Mesothelial cell of epicardium (in vitro differentiated cells): ENCODE measurements at regions not wholly inside any gene's neighbourhood (a gene's known extent, or its start where the extent isn't known, plus 50 kb on each side); places are given as distances from the start of the nearest gene placed in this dataset.

Experiments
- DNase-seq, 2 experiments: peaks; one replicate each; pipeline ENCODE4 v3.0.0; 2021; ENCODE audit warnings: low spot score in 2 of 2; ENCODE audit not compliant: unreplicated experiment in 2 of 2
- H3K27ac Mint-ChIP-seq: 2 replicates; pipeline ENCODE4 v1.8.0; 2021; ENCODE audit warnings: mixed read lengths
- H3K27me3 Mint-ChIP-seq: 2 replicates; pipeline ENCODE4 v1.8.0; 2021; ENCODE audit warnings: low read depth, mixed read lengths
- H3K36me3 Mint-ChIP-seq: 2 replicates; pipeline ENCODE4 v1.8.0; 2021; ENCODE audit warnings: mixed read lengths
- H3K4me1 Mint-ChIP-seq: 2 replicates; pipeline ENCODE4 v1.8.0; 2021; ENCODE audit warnings: mixed read lengths
- H3K4me3 Mint-ChIP-seq: 2 replicates; pipeline ENCODE4 v1.8.0; 2021; ENCODE audit warnings: mild to moderate bottlenecking, moderate library complexity, mixed read lengths
- H3K9me3 Mint-ChIP-seq: 2 replicates; pipeline ENCODE4 v1.8.0; 2021; ENCODE audit warnings: mixed read lengths
- TF ChIP-seq, protein P1 (sequence below): fragments of 200-600 bp; sonication (generic); IDR thresholded peaks from one replicate; pipeline ENCODE4 v1.5.0; 2021; ENCODE audit warnings: antibody characterized with exemption; ENCODE audit not compliant: unreplicated experiment

DNA sequence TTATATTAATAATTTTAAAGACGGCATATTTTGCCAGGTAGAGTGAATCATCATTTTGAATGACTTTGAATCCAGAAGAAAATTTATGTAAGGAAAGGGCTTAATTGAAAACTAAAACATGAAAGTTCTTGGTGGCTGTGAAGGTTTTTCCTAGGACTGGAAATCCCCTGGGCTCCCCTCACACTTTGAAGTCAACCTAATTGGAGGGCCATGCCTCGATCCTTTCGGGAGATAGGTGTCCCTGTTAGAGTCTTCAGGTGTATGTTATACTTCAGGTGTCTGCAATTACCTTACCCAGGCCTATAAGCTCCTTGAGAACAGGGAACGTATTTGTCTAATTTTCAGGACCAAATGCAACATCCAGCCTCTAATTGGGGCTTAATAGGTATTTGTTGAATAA, 73.0 kb downstream of the ARL4C start:
- H3K27me3 Mint-ChIP-seq: no peaks in the 10 kb centered on the region

DNA sequence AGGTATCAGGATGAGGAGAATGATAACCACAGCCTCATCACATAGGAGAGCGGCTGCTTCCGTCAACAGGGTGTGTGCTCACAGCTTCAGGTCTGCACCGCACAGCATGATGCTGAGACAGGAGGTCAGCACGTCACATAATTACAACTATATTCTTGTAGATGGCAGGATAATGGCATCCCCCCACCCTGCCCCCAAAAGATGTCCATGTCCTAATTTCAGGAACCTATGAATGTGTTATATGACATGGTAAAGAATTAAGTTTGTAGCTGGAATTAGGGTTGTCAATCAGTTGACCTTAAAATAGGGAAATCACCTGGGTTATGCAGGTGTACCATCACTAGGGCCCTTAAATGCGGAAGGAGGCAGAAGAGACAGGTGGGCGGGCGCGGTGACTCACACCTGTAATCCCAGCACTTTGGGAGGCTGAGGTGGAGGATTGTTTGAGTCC, 73.9 kb downstream of the ARL4C start:
- Mint-ChIP-seq H3K36me3 (no peaks in the 10 kb centered on the region), H3K4me1 (peaks cover 56% of the 10 kb centered on the region), H3K27ac (peak overlapping the region; percentile 75), H3K9me3 (peaks cover 8% of the 10 kb centered on the region), H3K27me3 (no peaks in the 10 kb centered on the region), H3K4me3 (no peak overlapping the region)
- DNase-seq: no peak
- TF ChIP-seq, protein P1, sequence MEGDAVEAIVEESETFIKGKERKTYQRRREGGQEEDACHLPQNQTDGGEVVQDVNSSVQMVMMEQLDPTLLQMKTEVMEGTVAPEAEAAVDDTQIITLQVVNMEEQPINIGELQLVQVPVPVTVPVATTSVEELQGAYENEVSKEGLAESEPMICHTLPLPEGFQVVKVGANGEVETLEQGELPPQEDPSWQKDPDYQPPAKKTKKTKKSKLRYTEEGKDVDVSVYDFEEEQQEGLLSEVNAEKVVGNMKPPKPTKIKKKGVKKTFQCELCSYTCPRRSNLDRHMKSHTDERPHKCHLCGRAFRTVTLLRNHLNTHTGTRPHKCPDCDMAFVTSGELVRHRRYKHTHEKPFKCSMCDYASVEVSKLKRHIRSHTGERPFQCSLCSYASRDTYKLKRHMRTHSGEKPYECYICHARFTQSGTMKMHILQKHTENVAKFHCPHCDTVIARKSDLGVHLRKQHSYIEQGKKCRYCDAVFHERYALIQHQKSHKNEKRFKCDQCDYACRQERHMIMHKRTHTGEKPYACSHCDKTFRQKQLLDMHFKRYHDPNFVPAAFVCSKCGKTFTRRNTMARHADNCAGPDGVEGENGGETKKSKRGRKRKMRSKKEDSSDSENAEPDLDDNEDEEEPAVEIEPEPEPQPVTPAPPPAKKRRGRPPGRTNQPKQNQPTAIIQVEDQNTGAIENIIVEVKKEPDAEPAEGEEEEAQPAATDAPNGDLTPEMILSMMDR: no peak

More for the DNA sequence above, 73.0 kb downstream of the ARL4C start:
- DNase-seq: no peak
- Mint-ChIP-seq H3K27ac (peak overlapping the region; percentile 53), H3K4me3 (no peak overlapping the region), H3K4me1 (peaks cover 56% of the 10 kb centered on the region), H3K36me3 (no peaks in the 10 kb centered on the region), H3K9me3 (no peaks in the 10 kb centered on the region)
- TF ChIP-seq, protein P1: no peak

DNA sequence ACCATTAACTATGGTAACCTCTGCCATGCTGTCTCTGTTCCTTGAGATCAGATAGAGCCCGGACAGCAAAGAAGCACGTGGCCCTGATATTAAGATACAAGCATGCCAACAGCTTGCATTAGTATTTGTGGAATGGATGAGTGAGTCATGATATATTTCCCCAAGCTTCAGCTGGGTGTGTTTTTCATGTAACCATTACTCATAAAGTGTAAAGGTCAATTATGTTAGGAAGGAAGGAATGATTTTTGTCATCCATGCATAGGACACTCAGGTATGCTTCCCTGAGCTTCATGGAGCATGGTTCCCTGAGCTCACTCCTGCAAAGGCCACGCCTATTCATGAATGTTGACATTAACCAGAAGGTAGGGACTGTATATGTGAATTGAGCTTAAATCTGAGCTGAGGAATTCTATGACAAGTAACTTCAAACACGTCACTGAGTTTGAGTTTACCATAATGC, 74.6 kb downstream of the ARL4C start:
- H3K9me3 Mint-ChIP-seq: peaks cover 9% of the 10 kb centered on the region
- DNase-seq: no peak
- peaks cover 51% of the 10 kb centered on the region for H3K4me1 Mint-ChIP-seq
- H3K4me3 Mint-ChIP-seq: no peak overlapping the region
- H3K27me3 Mint-ChIP-seq: no peaks in the 10 kb centered on the region
- H3K36me3 Mint-ChIP-seq: no peaks in the 10 kb centered on the region
- TF ChIP-seq, protein P1: no peak
- peak overlapping the region; percentile 75 for H3K27ac Mint-ChIP-seq

DNA sequence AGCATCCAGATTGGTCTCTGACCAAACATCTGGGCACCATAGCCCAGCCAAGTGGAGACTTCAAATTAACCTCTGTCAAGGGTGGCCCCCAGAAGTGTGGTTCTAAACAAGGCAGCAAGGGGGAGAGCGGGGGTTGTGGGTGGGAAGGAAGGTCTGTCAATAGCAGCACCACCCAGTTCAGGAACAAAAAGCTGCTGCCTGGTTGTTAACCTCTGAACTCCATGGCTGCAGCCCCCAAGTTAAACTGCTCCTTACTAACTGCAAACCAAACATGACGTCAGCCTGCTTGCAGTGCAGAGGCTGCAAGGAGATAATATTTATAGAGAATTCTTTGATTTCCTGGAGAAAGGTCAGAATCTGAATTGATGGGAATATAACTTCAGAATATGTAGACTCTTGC, 76.5 kb downstream of the ARL4C start:
- H3K9me3 Mint-ChIP-seq: peaks cover 11% of the 10 kb centered on the region
- TF ChIP-seq, protein P1: no peak
- no peaks in the 10 kb centered on the region for H3K27me3 Mint-ChIP-seq
- no peaks in the 10 kb centered on the region for H3K36me3 Mint-ChIP-seq
- peak overlapping the region; percentile 76 for H3K27ac Mint-ChIP-seq
- no peak overlapping the region for H3K4me3 Mint-ChIP-seq
- peaks cover 36% of the 10 kb centered on the region for H3K4me1 Mint-ChIP-seq
- no peak for DNase-seq

DNA sequence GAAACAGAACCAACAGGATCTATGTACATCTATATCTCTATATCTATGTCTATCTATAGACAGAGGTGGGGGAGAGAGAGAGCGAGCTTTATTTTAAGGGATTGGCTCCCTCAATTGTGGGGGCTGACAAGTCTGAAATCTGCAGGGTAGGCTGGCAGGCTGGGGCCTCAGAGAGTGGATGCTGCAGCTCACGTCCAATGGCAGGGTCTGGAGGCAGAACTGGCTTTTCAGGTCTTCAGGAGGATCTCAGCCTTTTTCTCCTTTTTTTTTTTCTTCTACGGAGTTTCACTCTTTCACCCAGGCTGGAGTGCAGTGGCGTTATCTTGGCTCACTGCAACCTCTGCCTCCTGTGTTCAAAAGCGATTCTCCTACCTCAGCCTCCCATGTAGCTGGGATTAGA, 77.2 kb downstream of the ARL4C start:
- Mint-ChIP-seq H3K9me3 (peaks cover 11% of the 10 kb centered on the region), H3K4me3 (no peak overlapping the region), H3K4me1 (peaks cover 36% of the 10 kb centered on the region), H3K27me3 (no peaks in the 10 kb centered on the region), H3K36me3 (no peaks in the 10 kb centered on the region), H3K27ac (peak overlapping the region; percentile 76)
- TF ChIP-seq, protein P1: no peak
- no peak for DNase-seq

DNA sequence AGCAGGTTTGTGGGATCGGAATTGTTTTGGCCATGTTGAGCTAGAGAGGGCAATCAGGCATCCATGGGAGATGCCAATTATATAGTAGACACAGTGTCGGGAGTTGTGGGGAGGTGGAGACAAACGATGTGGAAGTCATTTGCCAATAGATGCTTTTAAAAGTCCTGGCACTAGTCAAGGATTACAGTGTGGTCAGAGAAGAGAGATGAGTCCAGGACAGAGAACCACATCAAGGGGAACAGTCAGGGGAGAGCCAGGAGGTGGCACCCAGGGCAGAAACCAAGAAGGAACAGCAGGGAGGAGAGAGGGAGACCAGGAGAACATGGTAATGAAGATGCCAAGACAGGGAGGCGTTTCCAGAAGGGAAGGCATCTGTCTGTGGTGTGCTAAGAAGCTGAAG, 81.2 kb downstream of the ARL4C start:
- Mint-ChIP-seq H3K36me3 (no peaks in the 10 kb centered on the region), H3K4me1 (peaks cover 36% of the 10 kb centered on the region), H3K4me3 (no peak overlapping the region), H3K27ac (no peak overlapping the region), H3K9me3 (peaks cover 11% of the 10 kb centered on the region), H3K27me3 (no peaks in the 10 kb centered on the region)
- DNase-seq: no peak
- TF ChIP-seq, protein P1: no peak
